Frontal cortex (tissue), 3 donors: ENCODE measurements at regions not wholly inside any gene's neighbourhood (a gene's known extent, or its start where the extent isn't known, plus 50 kb on each side); places are given as distances from the start of the nearest gene placed in this dataset.
"Not testable (repeated sequence)": the region's sequence is repeated elsewhere in the genome, so short reads cannot be mapped to it uniquely, and the experiment has no call there.

ENCODE experiments used
- DNase-seq, 2 donors: peaks; one replicate each; pipeline ENCODE4 v3.0.0; 2012; ENCODE audit warnings: low spot score in 2 of 2
- FAIRE-seq: peaks from 2 replicates; lab custom pipeline; 2012; peaks lifted over from hg19 to GRCh38; lab: Jason Lieb, UNC
- donor health status: control.
- donor health status: control.
- donor health status: control.

DNA sequence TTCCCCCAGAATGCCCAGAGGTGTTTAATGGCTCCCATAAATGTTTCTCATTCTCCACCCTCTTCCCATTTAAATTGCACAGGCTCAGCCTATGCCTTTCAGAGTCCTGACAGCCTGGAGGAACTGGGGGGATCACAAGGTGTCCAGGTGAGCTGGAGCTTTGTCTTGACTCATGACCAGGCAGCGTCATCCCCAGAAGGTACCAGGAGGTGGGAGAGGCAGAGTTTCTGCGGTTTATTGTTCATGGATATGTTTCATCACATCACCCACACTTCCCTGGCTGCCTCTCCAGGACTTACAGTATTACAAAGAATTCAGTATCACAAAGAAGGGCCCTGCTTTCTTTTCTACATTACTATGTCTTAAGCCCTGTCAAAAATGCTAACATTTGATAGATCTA is 103.2 kb upstream of the GALNT18 start:
- no peak for DNase-seq
- no peak for FAIRE-seq

DNA sequence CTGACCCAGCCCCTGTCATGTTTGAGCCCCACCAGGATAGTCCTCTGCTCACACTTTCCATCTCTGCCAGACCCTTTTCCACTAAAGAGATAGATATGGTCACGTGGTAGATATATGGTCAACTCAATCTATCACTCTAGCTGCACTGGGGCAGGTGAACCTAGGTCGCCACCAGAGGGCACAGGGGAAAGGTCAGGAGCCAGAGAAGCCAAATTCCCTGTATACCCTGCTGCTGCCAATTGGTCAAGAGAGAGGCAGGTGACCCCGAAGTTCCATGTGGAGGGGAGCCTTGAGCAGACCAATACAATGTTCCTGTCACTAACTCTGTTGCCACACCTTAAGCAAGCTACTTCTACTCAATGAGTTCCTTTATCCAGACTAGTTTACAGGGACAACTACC is 101.1 kb upstream of the GALNT18 start:
- FAIRE-seq (no peak), DNase-seq (no peak)

DNA sequence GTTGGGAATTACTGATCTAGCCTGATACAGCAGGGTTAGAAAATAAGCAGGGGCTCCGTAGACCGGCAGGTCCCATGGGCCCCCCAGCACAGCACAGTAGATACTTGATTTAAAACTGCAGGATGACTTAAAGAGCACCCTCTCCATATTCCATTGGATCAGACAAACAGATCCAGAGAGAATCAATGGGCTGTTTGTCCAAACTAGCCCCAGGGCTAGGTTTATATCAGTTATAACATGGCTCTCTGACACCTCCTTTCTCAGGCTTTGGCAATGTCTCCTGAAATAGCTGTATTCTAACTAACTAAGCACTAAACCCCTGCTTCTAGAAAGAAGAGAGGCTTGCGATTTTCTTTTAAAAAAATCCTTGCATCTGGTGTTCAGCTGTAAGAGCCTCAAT is 100.4 kb upstream of the GALNT18 start:
- no peak for FAIRE-seq
- DNase-seq: no peak

DNA sequence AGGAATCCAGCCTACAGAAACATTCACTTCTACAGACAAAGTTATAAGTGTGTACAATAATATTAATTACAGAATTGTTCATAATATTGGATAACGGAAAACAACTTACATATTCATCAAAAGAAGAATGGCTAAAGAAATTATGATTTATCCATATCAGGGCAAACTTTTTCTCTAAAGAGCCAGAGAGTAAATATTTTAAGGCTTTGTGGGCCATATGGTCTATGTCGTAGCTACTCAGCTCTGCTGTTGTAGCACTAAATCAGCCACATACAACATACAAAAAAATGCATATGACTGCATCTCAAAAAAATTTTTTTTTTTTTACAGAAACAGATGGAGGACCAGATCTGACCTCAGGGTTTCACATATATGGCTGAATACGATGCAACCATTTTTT is 96.7 kb upstream of the GALNT18 start:
- DNase-seq: no peak

DNA sequence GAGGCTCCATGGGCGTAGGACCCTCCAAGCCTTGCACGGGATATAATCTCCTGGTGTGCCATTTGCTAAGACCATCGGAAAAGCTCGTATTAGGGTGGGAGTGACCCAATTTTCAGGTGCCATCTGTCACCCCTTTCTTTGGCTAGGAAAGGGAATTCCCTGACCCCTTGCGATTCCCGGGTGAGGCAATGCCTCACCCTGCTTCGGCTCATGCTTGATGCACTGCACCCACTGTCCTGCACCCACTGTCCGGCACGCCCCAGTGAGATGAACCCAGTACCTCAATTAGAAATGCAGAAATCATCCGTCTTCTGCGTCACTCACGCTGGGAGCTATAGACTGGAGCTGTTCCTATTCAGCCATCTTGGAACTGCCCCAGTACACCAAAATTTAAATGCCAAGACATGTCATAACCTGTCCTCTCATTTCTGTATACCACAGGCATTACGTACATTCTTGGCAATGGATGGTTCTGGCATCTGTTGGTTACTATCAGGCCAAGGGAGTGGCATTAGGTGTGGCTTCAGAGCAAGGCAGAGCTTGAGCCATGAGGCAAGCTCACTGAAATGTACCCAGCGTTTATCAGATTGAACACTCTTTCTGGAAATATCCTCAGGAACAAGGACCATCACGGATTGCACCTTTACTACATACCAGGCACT is 95.4 kb upstream of the GALNT18 start:
- FAIRE-seq: no peak
- no peak for DNase-seq

More for the DNA sequence above, 96.7 kb upstream of the GALNT18 start:
- no peak for FAIRE-seq

DNA sequence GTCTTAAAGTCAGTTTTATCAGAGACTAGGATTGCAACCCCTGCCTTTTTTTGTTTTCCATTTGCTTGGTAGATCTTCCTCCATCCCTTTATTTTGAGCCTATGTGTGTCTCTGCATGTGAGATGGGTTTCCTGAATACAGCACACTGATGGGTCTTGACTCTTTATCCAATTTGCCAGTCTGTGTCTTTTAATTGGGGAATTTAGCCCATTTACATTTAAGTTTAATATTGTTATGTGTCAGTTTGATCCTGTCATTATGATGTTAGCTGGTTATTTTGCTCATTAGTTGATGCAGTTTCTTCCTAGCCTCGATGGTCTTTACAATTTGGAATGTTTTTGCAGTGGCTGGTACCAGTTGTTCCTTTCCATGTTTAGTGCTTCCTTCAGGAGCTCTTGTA is 93.3 kb upstream of the GALNT18 start:
- not testable (repeated sequence) for FAIRE-seq, DNase-seq

DNA sequence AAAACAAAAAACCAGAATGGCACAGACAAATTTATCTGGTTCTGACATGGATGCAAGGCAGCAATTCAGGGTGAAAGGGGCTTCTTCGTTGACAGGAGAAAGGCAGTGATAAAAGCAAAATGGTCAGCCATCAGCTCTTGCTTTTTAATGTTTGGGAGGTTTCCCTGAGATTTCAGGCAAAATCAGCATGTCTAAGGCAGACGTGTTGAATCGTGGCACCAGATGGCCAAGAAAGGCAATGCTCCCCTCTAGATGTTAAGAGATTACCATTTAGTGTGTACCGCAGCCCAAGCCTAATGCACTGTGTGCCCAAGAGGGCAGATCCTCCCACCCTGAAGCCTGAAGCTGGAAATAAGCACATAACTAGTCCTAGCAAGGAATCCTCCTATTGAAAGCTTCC is 88.8 kb upstream of the GALNT18 start:
- no peak for DNase-seq
- FAIRE-seq: no peak

DNA sequence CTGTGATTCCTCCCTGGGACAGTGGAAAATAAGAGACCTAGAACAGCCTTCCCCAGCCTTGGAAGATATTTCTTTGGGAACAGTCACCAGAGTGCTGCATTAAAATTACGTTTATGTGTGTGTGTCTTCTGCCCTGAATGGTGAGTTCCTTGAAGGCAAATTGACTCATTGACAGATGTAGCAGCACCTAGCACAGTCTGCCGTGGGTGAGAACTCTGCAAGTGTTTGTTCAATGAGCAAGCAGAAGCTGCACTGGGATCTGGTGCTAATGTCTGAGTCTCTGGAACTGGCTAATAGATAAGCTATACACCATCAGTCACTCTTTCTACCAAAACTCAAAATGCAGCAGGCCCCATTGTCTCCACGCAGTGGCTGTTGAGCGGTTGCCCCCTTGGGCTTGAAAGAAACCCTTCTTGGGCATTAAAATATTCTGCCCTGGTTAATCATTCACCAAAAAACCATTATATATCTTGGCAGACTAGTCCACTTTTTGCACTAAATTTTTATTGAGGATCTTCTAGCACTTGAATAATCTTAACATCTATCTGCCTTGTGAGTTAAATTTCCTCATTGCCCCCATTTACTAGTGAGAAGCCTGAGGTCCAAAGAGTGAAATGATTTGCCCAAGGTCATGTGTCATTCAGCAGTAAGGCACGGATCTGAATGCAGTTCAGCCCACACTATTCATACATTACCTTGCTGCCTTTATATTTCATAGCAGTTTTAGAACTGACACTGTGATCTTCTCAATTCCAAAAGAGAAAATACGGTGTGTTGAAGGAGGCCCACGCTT is 87.8 kb upstream of the GALNT18 start:
- FAIRE-seq: no peak

DNA sequence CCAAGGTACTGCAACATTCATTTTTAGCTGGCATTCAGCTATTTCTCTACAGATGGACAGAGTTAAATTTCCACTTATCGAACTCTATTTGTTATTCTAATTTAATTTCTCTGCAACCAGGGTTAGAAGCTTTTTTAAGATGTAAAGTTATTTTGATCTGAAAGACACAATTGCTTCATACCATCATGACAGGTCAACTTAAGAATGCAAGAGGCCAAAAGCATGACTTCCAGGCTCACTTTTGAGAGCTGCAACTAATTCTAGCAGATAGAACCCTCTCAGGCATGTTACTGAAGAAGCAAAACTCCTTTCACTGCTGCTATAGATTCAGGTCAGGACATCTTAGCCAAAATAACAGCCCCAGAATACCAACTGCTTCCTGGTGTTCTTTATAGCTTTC is 86.5 kb upstream of the GALNT18 start:
- DNase-seq (no peak), FAIRE-seq (no peak)

More for the DNA sequence above, 87.8 kb upstream of the GALNT18 start:
- DNase-seq: no peak

DNA sequence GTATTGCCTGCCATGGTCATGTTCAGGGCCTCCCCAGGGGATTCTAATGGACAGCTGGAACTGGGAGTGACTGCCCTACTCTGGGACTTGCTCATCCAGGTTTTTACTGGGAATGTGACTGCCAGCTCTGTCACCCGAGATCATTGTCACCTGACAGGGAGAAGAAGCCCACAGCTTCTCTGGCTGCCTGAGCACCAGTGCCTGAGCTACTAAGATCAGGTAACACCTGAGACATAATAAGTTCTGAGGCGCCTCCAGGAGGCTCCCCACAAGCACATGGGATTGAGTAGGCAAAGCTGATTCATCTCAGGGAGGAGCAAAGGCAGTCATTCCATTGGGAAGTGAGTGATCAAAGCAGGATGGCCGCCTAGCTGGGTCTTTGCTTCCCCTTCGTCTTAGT is 84.2 kb upstream of the GALNT18 start:
- FAIRE-seq (no peak), DNase-seq (no peak)

DNA sequence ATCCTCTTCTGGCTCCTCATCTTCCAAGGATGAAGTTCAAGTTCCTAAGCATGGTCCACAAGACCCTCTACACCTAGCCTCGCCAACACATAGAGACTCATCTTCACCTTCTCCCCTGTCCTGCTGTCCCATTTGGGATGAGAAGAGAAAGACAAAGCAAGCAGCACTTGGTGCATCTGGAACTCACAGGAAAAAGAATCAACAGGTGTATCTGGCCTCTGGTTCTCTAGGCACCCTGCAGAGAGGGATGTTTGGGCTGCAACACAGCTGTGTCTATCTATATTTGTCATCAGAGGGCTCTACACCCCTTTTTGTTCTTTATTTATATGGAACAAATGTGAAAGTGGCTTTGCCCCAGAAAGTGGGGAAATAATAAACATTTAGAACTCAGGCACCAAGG is 82.1 kb upstream of the GALNT18 start:
- no peak for DNase-seq
- no peak for FAIRE-seq

DNA sequence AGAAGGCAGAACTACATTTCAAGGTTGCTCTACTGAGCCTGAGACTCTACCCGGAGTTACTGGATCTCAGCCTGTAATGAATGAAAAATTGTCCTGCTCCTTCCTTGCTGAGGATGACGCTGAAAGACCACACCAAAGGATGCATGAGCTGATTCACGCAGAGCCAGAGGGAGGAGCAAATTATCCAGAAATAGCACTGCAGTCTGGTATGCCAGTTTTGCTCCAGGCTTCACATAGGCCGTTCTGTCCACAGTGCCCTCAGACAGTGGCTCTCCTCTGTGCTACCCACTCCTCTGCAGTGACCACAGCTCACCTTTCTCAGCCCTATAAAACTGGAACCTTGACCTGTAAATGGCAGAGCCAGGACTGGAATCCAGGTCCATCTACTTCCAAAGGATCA is 79.3 kb upstream of the GALNT18 start:
- DNase-seq (no peak), FAIRE-seq (no peak)

DNA sequence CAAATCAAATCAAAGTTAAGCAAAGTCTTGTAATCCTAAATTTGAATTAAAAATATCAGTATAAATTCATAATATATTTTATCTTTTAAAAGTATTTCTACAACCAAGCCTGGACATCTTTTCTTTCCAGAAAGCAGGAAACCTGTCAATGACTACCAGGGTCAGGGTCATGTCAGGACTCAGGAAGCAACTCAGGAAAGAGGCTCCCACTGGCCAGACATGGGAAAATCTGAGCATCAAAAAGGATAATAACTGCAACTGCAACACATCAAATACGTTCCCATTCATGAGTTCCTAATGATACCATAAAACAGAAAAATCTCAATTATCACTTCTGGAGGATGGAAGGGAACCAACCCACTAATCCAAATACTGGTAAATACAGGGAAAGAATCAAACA is 76.0 kb upstream of the GALNT18 start:
- no peak for DNase-seq
- no peak for FAIRE-seq

DNA sequence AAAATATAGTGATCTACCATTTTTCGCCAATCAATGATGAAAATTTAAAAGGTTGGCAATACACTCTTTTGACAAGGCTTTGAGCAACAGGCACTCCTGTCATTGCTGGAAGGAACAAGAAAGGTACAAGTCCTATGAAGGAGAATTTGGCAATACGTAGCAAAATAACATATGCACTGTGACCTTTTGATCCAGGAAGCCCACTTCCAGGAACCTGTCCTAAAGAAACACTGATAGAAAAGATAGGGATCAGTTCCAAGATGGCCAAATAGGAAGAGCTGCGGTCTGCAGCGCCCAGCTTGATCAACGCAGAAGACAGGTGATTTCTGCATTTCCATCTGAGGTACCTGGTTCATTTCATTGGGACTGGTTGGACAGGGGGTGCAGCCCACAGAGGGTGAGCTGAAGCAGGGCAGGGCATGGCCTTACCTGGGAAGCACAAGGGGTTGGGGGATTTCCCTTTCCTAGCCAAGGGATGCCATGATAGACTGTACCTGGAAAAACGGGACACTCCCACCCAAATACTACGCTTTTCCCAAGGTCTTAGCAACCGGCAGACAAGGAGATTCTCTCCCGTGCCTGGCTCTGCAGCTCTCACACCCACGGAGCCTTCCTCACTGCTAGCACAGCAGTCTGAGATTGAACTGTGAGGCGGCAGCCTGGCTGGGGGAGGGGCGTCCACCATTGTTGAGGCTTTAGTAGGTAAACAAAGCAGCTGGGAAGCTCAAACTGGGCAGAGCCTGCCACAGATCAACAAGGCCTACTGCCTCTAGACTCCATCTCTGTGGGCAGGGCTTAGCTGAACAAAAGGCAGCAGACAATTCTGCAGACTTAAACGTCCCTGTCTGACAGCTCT is 69.7 kb upstream of the GALNT18 start:
- FAIRE-seq (no peak), DNase-seq (no peak)

DNA sequence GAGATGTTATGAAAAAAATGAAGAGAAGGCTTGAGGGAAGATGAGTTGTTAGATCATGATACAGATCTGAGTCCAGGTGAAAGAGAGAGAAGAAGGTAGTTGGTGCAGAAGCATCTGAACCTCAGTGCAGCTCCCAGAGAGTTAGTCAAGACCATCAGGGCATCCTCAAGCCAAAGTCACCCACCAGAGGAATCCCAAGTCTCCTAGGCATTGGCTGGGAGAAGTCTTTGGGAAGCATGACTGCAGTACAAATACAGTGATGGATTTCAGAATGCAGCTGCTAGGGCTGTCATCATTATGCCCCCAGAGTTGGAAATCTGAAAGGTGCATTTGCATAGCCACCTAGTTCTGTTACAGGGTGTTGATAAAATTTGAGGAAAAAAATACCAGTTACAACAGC is 59.7 kb upstream of the GALNT18 start:
- no peak for FAIRE-seq
- no peak for DNase-seq

DNA sequence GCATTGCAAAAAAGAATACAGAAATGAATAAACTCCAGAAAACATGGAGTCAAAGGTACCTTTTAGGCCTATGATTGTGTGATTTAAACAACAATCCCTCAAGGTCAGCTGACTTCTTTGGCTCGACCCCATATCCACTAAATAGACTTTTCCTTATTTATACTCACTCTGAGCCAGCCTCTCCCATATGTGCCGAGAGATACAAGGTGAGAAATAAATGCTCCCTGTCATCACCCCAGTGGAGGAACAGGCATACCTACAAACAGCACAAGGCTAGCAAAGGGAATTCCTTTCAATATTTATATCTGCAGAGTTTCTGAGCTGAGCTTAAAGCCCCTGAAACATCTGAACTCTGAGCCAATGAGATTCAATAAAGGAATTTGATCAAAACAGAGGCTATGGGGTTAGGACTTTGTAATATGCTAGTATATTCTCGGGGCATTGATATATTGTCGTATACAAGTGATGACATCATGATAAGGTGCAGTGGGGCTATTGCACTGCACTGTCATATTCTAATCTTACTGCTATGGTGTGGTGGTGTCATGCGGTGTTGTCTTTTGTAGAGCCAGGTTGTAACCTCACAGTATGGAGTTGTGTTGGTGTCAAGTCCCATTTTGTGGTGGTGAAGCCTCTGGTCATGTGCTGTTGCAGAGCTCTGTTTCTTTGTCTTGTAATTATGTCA is 56.0 kb upstream of the GALNT18 start:
- DNase-seq: no peak
- no peak for FAIRE-seq

DNA sequence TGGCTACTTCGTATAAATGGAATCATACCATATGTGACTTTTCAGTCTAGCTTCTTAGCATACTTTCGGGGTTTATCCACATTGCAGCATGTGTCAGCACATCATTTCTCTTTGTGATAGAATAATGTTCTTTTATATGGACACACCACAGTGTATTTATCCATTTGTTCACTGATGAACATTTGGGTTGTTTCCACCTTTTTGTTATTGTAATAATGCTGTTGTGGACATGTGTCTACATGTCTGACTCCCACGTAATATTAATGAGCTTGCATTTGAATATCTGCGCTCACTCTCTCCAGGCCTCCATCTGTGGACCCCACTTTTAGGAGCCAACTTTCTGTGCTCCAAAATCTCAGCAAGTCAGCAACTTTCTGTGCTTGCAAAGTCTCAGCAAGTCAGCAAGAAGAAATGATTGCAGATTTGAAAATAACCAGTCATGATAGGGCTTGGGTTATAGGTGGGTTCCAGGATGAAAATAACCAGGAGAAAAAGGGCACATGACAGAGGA is 53.9 kb upstream of the GALNT18 start:
- FAIRE-seq: no peak
- no peak for DNase-seq

DNA sequence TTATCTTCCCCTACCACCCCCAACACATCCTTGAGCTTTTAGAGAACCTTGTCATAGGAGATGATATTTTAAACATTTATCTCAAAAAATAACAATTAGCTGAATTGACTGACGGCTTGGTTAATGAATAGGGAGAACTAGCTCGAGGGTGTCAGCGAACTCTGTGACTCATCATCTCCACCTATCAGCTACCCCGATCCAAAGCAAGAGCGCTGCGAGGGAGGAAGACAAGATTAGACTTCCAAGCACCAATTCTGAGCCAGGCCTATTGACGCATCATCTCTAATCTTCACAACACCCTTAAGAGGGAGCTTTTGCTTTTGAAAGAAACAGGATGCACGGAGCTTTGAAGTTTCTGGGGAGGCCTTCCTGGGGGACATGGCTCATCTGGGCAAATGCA is 51.0 kb upstream of the GALNT18 start:
- FAIRE-seq: no peak
- DNase-seq: no peak

DNA sequence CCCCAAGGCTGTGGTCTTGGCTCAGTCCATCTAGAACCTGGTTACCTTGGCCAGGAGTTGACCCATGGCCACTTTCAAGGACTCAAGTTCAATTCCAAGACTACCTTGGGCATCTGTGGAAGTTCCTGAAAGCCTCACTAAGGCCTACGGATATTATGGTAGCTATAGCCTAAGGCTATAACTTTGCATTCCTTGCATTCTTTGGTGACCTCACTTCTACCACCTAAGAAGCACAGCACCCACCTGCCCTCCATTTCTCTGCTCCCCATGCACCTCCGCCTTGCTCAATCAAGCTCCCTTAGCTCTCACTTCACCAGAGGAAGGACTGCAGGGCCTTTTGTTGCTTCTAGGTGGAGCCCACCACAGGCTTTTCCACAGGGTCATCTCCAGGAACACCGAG is 50.3 kb upstream of the GALNT18 start:
- DNase-seq (no peak), FAIRE-seq (no peak)
